ENCODE measurements at regions not wholly inside any gene's neighbourhood (a gene's known extent, or its start where the extent isn't known, plus 50 kb on each side); places are given as distances from the start of the nearest gene placed in this dataset.

DNA sequence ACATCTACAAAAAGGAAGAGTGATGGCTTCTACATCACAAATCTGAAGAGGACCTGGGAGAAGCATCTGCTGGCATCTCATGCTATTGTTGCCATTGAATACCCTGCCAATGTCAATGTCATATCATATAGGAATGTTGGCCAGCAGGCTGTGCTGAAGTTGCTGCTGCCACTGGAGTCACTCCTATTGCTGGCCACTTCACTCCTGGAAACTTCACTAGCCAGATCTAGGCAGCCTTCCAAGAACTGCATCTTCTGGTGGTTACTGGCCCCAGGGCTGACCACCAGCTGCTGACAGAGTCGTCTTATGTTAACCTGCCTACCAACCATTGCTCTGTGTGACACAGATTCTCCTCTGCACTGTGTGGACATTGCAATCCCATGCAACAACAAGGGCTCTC lies 111.8 kb downstream of the PERP start:
- Histone ChIP-seq H3K4me3 (ENCODE audit: low read length) (no peak overlapping the region), H3K27me3 (ENCODE audit: insufficient read depth, low read length, poor library complexity, severe bottlenecking) (peaks cover 5% of the 10 kb centered on the region), H3K4me1 (ENCODE audit: insufficient read depth, low read length) (no peaks in the 10 kb centered on the region), H3K36me3 (ENCODE audit: insufficient read depth, low read length) (no peaks in the 10 kb centered on the region), H3K9me3 (ENCODE audit: low read length) (no peaks in the 10 kb centered on the region), H3K27ac (ENCODE audit: low read depth, low read length) (no peak overlapping the region)
- POLR2A ChIA-PET: no interaction called here
- H3K36me3 Mint-ChIP-seq: peaks cover 0 to 16% (median 0%) of the 10 kb centered on the region in 3 donors
- CTCF ChIA-PET: no interaction called here
- H3K4me1 Mint-ChIP-seq: no peaks in the 10 kb centered on the region
- peaks cover 5 to 13% (median 10%) of the 10 kb centered on the region in 5 donors for H3K9me3 Mint-ChIP-seq
- peaks cover 4 to 9% of the 10 kb centered on the region in 2 donors for H3K27me3 Mint-ChIP-seq
- H3K27ac Mint-ChIP-seq: no peak overlapping the region
- no peak overlapping the region for H3K4me3 Mint-ChIP-seq
- no peak for DNase-seq

GRCh38 chr6:137998461-137999019 lies 108.7 kb downstream of the PERP start:
- Mint-ChIP-seq H3K4me3 (no peak overlapping the region), H3K27ac (no peak overlapping the region), H3K9me3 (peaks cover 5 to 13% (median 10%) of the 10 kb centered on the region in 5 donors), H3K4me1 (peaks cover 3 to 6% (median 5%) of the 10 kb centered on the region in 3 donors), H3K27me3 (peaks cover 0 to 4% of the 10 kb centered on the region in 2 donors), H3K36me3 (peaks cover 0 to 16% (median 0%) of the 10 kb centered on the region in 3 donors)
- no peaks in the 10 kb centered on the region for H3K27me3 ChIP-seq (ENCODE audit: insufficient read depth, low read length, poor library complexity, severe bottlenecking)
- no peaks in the 10 kb centered on the region for H3K9me3 ChIP-seq (ENCODE audit: low read length)
- H3K27ac ChIP-seq (ENCODE audit: low read depth, low read length): no peak overlapping the region
- no peak for DNase-seq
- no peaks in the 10 kb centered on the region for H3K36me3 ChIP-seq (ENCODE audit: insufficient read depth, low read length)
- H3K4me1 ChIP-seq (ENCODE audit: insufficient read depth, low read length): no peaks in the 10 kb centered on the region
- no peak overlapping the region for H3K4me3 ChIP-seq (ENCODE audit: low read length)
- ChIA-PET CTCF (no interaction called here), POLR2A (no interaction called here)

GRCh38 chr6:137999815-138000214 lies 107.4 kb downstream of the PERP start:
- H3K4me1 Mint-ChIP-seq: peaks cover 3 to 6% (median 5%) of the 10 kb centered on the region in 3 donors
- peaks cover 5 to 13% (median 10%) of the 10 kb centered on the region in 5 donors for H3K9me3 Mint-ChIP-seq
- Histone ChIP-seq H3K27me3 (ENCODE audit: insufficient read depth, low read length, poor library complexity, severe bottlenecking) (no peaks in the 10 kb centered on the region), H3K4me3 (ENCODE audit: low read length) (no peak overlapping the region), H3K36me3 (ENCODE audit: insufficient read depth, low read length) (no peaks in the 10 kb centered on the region), H3K4me1 (ENCODE audit: insufficient read depth, low read length) (no peaks in the 10 kb centered on the region), H3K9me3 (ENCODE audit: low read length) (no peaks in the 10 kb centered on the region), H3K27ac (ENCODE audit: low read depth, low read length) (no peak overlapping the region)
- no peak overlapping the region for H3K4me3 Mint-ChIP-seq
- ChIA-PET CTCF (interaction anchor here (1.4 to 6.8 kb wide), 3 partner anchors 109 to 295 kb away, joined by 3 to 60 read pairs (median 3); no protein-coding TSS in a partner anchor), POLR2A (no interaction called here)
- H3K36me3 Mint-ChIP-seq: peaks cover 0 to 16% (median 0%) of the 10 kb centered on the region in 3 donors
- DNase-seq: no peak
- peak overlapping the region in 2 of 8 donors; percentile 70 to 74 for H3K27ac Mint-ChIP-seq
- peaks cover 0 to 2% of the 10 kb centered on the region in 2 donors for H3K27me3 Mint-ChIP-seq

DNA sequence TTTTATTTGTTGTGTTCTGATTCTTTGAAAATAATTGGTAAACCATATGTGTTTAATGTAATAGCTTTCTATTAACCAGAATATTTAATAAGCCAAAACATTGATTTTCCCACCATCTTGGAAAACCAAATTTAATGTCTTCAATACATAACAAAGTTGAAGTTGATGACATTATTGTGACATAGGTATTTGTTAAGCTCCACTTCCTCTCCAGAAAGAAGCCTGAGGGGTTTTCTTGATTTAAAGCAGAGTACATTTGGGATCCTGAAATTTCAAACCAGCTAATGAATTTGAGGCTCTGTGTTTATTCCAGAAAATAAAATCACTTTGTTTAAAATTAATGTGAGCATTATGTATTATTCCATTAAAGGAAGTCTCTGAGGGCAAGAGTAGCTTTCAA lies 106.3 kb downstream of the PERP start:
- no peak for DNase-seq
- H3K36me3 Mint-ChIP-seq: peaks cover 0 to 16% (median 0%) of the 10 kb centered on the region in 3 donors

DNA sequence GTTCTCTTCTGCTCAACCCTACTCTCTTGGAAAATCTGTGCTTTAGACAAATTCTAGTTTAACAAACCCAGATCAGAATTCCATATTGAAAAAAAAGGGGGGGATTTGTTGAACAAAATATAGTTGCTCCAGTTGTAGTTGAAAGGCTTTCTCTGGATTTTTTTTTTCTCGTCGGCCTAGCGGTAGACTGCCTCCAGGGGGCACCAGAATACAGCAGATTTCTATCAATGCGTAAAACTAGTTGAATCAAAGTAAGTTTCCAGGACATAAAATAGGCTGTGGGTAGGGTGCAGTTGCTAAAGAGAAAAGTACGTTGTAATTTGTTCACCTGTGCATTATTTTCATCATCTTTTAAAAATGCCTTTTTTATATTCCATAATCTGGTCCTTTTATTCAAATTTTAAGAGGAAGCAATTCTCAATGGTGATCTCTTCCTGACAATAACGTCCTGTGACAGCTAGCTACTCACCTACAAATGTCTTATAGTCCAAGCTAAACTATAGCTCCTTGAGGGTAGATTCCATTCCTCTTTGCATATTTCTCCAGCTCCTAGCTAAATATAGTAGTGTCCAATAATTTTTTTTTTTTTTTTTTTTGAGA lies 105.4 kb downstream of the PERP start:
- Histone ChIP-seq H3K27me3 (ENCODE audit: insufficient read depth, low read length, poor library complexity, severe bottlenecking) (no peaks in the 10 kb centered on the region), H3K9me3 (ENCODE audit: low read length) (no peaks in the 10 kb centered on the region), H3K27ac (ENCODE audit: low read depth, low read length) (no peak overlapping the region), H3K36me3 (ENCODE audit: insufficient read depth, low read length) (no peaks in the 10 kb centered on the region), H3K4me1 (ENCODE audit: insufficient read depth, low read length) (no peaks in the 10 kb centered on the region), H3K4me3 (ENCODE audit: low read length) (no peak overlapping the region)
- Mint-ChIP-seq H3K36me3 (peaks cover 0 to 8% (median 0%) of the 10 kb centered on the region in 3 donors), H3K27ac (peak overlapping the region in 2 of 8 donors; percentile 7 to 15), H3K27me3 (peaks cover 0 to 2% of the 10 kb centered on the region in 2 donors), H3K4me3 (no peak overlapping the region), H3K4me1 (peaks cover 3 to 6% (median 5%) of the 10 kb centered on the region in 3 donors), H3K9me3 (peaks cover 3 to 8% (median 5%) of the 10 kb centered on the region in 5 donors)
- POLR2A ChIA-PET: no interaction called here
- CTCF ChIA-PET: interaction anchor here (0.8 to 6.8 kb wide), 6 partner anchors 26 to 297 kb away, joined by 3 to 60 read pairs (median 14); no protein-coding TSS in a partner anchor
- DNase-seq: peak; percentile 37 to 72 (median 42)

More for the DNA sequence above, 106.3 kb downstream of the PERP start:
- Histone ChIP-seq H3K27me3 (ENCODE audit: insufficient read depth, low read length, poor library complexity, severe bottlenecking) (no peaks in the 10 kb centered on the region), H3K4me3 (ENCODE audit: low read length) (no peak overlapping the region), H3K4me1 (ENCODE audit: insufficient read depth, low read length) (no peaks in the 10 kb centered on the region), H3K36me3 (ENCODE audit: insufficient read depth, low read length) (no peaks in the 10 kb centered on the region), H3K9me3 (ENCODE audit: low read length) (no peaks in the 10 kb centered on the region), H3K27ac (ENCODE audit: low read depth, low read length) (no peak overlapping the region)
- H3K27me3 Mint-ChIP-seq: peaks cover 0 to 2% of the 10 kb centered on the region in 2 donors
- peaks cover 5 to 13% (median 10%) of the 10 kb centered on the region in 5 donors for H3K9me3 Mint-ChIP-seq
- ChIA-PET POLR2A (no interaction called here), CTCF (interaction anchor here (0.7 to 6.8 kb wide), 9 partner anchors 29 to 595 kb away, joined by 3 to 60 read pairs (median 4); no protein-coding TSS in a partner anchor)
- peaks cover 3 to 6% (median 5%) of the 10 kb centered on the region in 3 donors for H3K4me1 Mint-ChIP-seq
- no peak overlapping the region for H3K4me3 Mint-ChIP-seq
- H3K27ac Mint-ChIP-seq: no peak overlapping the region

DNA sequence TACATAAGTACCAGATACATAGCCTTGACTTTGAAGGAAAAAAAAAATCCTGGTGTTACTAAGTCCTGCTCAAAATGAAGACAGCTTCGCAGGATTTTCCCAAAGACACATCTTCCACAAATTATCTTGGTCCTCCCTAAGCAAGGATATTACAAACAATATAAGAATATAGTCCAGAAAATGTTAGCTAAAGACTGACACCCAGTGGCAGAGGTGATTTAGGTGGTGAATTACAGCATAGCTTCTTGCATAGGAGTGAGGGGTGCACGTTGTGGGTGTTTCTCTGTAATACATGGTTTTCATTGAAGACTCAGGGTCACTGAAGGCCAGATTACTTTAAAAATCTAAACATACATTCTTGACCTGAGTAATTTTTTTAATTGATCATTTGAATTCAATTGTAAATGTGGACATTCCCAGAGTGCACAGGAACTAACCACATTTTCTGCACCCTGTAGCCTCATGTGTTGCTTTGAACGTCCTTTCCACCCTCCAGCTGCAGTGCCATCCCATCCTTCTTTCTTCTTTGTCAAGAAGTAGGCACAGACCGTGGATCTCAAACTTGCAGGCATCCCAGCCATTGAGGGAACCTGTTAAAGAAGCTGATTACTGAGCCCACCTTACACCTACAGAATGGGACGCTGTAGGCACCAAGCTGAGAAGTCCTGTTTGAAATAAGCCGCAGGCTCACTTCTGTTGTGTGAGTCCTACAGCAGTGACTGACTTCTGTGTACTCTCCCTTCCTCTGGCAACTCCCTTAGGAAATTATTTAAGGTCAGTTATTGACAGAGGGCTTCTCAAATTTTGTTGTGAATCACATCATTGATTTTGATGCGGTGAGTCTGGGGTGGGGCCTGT lies 102.6 kb downstream of the PERP start:
- Histone ChIP-seq H3K36me3 (ENCODE audit: insufficient read depth, low read length) (no peaks in the 10 kb centered on the region), H3K27ac (ENCODE audit: low read depth, low read length) (no peak overlapping the region), H3K9me3 (ENCODE audit: low read length) (no peaks in the 10 kb centered on the region), H3K27me3 (ENCODE audit: insufficient read depth, low read length, poor library complexity, severe bottlenecking) (no peaks in the 10 kb centered on the region), H3K4me1 (ENCODE audit: insufficient read depth, low read length) (no peaks in the 10 kb centered on the region), H3K4me3 (ENCODE audit: low read length) (no peak overlapping the region)
- DNase-seq: peak in 2 of 5 donors; percentile 13 to 46
- Mint-ChIP-seq H3K27me3 (no peaks in the 10 kb centered on the region), H3K27ac (no peak overlapping the region), H3K36me3 (no peaks in the 10 kb centered on the region), H3K4me3 (no peak overlapping the region), H3K4me1 (peaks cover 3 to 6% (median 5%) of the 10 kb centered on the region in 3 donors), H3K9me3 (no peaks in the 10 kb centered on the region)
- ChIA-PET POLR2A (no interaction called here), CTCF (interaction anchor here (0.7 to 6.8 kb wide), 12 partner anchors 12 to 343 kb away, joined by 3 to 60 read pairs (median 4); partner anchors contain the start of gene TNFAIP3)

DNA sequence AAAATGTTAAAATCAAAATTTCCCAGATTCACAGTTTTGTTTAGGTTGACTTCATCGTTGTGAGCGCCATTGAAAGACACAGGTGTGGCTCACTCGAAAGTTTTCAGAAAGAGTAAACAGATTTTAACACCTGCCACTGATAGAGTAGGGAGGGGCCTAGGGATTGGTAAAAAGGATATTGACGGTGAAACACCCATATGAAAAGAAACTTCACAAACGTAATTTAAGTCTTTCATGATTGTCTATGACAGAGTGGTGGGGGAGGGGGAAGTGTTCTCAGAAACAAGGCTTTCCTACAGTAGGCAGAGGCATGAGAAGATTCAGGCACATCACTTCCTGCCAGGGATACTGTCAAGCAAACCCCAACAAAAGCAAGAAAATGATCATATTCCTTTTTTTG lies 101.4 kb downstream of the PERP start:
- Mint-ChIP-seq H3K4me1 (peaks cover 3 to 6% (median 5%) of the 10 kb centered on the region in 3 donors), H3K4me3 (no peak overlapping the region), H3K27me3 (peaks cover 0 to 2% of the 10 kb centered on the region in 2 donors), H3K27ac (no peak overlapping the region), H3K9me3 (no peaks in the 10 kb centered on the region), H3K36me3 (no peaks in the 10 kb centered on the region)
- POLR2A ChIA-PET: no interaction called here
- no peak overlapping the region for H3K4me3 ChIP-seq (ENCODE audit: low read length)
- H3K27ac ChIP-seq (ENCODE audit: low read depth, low read length): no peak overlapping the region
- no peaks in the 10 kb centered on the region for H3K4me1 ChIP-seq (ENCODE audit: insufficient read depth, low read length)
- no peaks in the 10 kb centered on the region for H3K27me3 ChIP-seq (ENCODE audit: insufficient read depth, low read length, poor library complexity, severe bottlenecking)
- H3K9me3 ChIP-seq (ENCODE audit: low read length): no peaks in the 10 kb centered on the region
- DNase-seq: no peak
- H3K36me3 ChIP-seq (ENCODE audit: insufficient read depth, low read length): no peaks in the 10 kb centered on the region
- CTCF ChIA-PET: interaction anchor here (1.9 to 6.8 kb wide), 4 partner anchors 100 to 301 kb away, joined by 6 to 60 read pairs (median 21); partner anchors contain the start of gene TNFAIP3
